HEK293 (cell line): ENCODE measurements at regions not wholly inside any gene's neighbourhood (a gene's known extent, or its start where the extent isn't known, plus 50 kb on each side); places are given as distances from the start of the nearest gene placed in this dataset.
"Not testable (repeated sequence)": the region's sequence is repeated elsewhere in the genome, so short reads cannot be mapped to it uniquely, and the experiment has no call there.

Experiments used
- KLF16 ChIP-seq: fragments of 450-650 bp; formaldehyde crosslinking; IDR thresholded peaks from 2 replicates; pipeline ENCODE4 v1.5.1; 2017; ENCODE audit warnings: missing biosample characterization, missing genetic modification characterization
- YY1 ChIP-seq: fragments of 450-650 bp; formaldehyde crosslinking; IDR thresholded peaks from 2 replicates; pipeline ENCODE4 v1.5.1; 2018; ENCODE audit warnings: missing biosample characterization, missing genetic modification characterization
- ZBTB49 ChIP-seq: fragments of 450-650 bp; formaldehyde crosslinking; IDR thresholded peaks from 2 replicates; pipeline ENCODE4 v1.5.1; 2016; ENCODE audit warnings: missing biosample characterization, missing genetic modification characterization, low read depth
- ZNF133 ChIP-seq: fragments of 450-650 bp; formaldehyde crosslinking; IDR thresholded peaks from 2 replicates; pipeline ENCODE4 v1.5.1; 2016; ENCODE audit warnings: missing biosample characterization, missing genetic modification characterization
- ZNF174 ChIP-seq: fragments of 450-650 bp; formaldehyde crosslinking; IDR thresholded peaks from 2 replicates; pipeline ENCODE4 v1.5.0; 2017; ENCODE audit warnings: missing biosample characterization, mild to moderate bottlenecking, missing genetic modification characterization
- ZNF549 ChIP-seq: fragments of 450-650 bp; IDR thresholded peaks from 2 replicates; pipeline ENCODE4 v1.5.1; 2018; ENCODE audit warnings: missing biosample characterization, missing genetic modification characterization, mild to moderate bottlenecking, inconsistent platforms, moderate library complexity
- ZNF624 ChIP-seq: fragments of 450-650 bp; formaldehyde crosslinking; IDR thresholded peaks from 2 replicates; pipeline ENCODE4 v1.5.1; 2017; ENCODE audit warnings: missing biosample characterization, missing genetic modification characterization
- ZNF792 ChIP-seq: fragments of 450-650 bp; formaldehyde crosslinking; IDR thresholded peaks from 2 replicates; pipeline ENCODE4 v1.5.1; 2016; ENCODE audit warnings: missing biosample characterization, missing genetic modification characterization
- TF ChIP-seq, protein P1 (sequence below): fragments of 450-650 bp; formaldehyde crosslinking; IDR thresholded peaks from 2 replicates; pipeline ENCODE4 v1.5.1; 2016; ENCODE audit warnings: missing biosample characterization, missing genetic modification characterization, low read depth
- TF ChIP-seq, protein P2 (sequence below): fragments of 450-650 bp; formaldehyde crosslinking; IDR thresholded peaks from 2 replicates; pipeline ENCODE4 v1.5.1; 2016; ENCODE audit warnings: missing biosample characterization, missing genetic modification characterization
- TF ChIP-seq, protein P3 (sequence below): fragments of 450-650 bp; formaldehyde crosslinking; IDR thresholded peaks from 2 replicates; pipeline ENCODE4 v1.5.1; 2016; ENCODE audit warnings: missing biosample characterization, missing genetic modification characterization
- TF ChIP-seq, protein P4 (sequence below): fragments of 450-650 bp; formaldehyde crosslinking; IDR thresholded peaks from 2 replicates; pipeline ENCODE4 v1.5.1; 2016; ENCODE audit warnings: missing biosample characterization, missing genetic modification characterization
- TF ChIP-seq, protein P5 (sequence below): fragments of 450-650 bp; formaldehyde crosslinking; IDR thresholded peaks from 2 replicates; pipeline ENCODE4; 2016; ENCODE audit warnings: missing biosample characterization, missing genetic modification characterization

GRCh38 chr11:121963846-121964245 is 152.2 kb downstream of the BLID start:
- TF ChIP-seq, protein P1, sequence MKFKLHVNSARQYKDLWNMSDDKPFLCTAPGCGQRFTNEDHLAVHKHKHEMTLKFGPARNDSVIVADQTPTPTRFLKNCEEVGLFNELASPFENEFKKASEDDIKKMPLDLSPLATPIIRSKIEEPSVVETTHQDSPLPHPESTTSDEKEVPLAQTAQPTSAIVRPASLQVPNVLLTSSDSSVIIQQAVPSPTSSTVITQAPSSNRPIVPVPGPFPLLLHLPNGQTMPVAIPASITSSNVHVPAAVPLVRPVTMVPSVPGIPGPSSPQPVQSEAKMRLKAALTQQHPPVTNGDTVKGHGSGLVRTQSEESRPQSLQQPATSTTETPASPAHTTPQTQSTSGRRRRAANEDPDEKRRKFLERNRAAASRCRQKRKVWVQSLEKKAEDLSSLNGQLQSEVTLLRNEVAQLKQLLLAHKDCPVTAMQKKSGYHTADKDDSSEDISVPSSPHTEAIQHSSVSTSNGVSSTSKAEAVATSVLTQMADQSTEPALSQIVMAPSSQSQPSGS = not testable (repeated sequence)
- not testable (repeated sequence) for TF ChIP-seq ZNF549, ZNF624, ZNF174, KLF16, ZNF792, ZNF133, ZBTB49, YY1 (tag by site-specific recombination)
- TF ChIP-seq, protein P2, sequence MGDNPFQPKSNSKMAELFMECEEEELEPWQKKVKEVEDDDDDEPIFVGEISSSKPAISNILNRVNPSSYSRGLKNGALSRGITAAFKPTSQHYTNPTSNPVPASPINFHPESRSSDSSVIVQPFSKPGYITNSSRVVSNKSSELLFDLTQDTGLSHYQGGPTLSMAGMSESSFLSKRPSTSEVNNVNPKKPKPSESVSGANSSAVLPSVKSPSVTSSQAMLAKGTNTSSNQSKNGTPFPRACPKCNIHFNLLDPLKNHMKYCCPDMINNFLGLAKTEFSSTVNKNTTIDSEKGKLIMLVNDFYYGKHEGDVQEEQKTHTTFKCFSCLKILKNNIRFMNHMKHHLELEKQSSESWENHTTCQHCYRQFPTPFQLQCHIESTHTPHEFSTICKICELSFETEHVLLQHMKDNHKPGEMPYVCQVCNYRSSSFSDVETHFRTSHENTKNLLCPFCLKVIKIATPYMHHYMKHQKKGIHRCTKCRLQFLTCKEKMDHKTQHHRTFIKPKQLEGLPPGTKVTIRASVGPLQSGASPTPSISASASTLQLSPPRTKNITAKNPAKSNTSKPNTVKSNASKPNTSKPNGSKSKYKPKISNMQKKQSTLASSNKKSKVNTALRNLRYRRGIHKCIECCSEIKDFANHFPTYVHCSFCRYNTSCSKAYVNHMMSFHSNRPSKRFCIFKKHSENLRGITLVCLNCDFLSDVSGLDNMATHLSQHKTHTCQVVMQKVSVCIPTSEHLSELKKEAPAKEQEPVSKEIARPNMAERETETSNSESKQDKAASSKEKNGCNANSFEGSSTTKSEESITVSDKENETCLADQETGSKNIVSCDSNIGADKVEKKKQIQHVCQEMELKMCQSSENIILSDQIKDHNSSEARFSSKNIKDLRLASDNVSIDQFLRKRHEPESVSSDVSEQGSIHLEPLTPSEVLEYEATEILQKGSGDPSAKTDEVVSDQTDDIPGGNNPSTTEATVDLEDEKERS (tag by site-specific recombination) = not testable (repeated sequence)
- TF ChIP-seq, protein P3, sequence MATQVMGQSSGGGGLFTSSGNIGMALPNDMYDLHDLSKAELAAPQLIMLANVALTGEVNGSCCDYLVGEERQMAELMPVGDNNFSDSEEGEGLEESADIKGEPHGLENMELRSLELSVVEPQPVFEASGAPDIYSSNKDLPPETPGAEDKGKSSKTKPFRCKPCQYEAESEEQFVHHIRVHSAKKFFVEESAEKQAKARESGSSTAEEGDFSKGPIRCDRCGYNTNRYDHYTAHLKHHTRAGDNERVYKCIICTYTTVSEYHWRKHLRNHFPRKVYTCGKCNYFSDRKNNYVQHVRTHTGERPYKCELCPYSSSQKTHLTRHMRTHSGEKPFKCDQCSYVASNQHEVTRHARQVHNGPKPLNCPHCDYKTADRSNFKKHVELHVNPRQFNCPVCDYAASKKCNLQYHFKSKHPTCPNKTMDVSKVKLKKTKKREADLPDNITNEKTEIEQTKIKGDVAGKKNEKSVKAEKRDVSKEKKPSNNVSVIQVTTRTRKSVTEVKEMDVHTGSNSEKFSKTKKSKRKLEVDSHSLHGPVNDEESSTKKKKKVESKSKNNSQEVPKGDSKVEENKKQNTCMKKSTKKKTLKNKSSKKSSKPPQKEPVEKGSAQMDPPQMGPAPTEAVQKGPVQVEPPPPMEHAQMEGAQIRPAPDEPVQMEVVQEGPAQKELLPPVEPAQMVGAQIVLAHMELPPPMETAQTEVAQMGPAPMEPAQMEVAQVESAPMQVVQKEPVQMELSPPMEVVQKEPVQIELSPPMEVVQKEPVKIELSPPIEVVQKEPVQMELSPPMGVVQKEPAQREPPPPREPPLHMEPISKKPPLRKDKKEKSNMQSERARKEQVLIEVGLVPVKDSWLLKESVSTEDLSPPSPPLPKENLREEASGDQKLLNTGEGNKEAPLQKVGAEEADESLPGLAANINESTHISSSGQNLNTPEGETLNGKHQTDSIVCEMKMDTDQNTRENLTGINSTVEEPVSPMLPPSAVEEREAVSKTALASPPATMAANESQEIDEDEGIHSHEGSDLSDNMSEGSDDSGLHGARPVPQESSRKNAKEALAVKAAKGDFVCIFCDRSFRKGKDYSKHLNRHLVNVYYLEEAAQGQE (tag by site-specific recombination) = not testable (repeated sequence)
- TF ChIP-seq, protein P4, sequence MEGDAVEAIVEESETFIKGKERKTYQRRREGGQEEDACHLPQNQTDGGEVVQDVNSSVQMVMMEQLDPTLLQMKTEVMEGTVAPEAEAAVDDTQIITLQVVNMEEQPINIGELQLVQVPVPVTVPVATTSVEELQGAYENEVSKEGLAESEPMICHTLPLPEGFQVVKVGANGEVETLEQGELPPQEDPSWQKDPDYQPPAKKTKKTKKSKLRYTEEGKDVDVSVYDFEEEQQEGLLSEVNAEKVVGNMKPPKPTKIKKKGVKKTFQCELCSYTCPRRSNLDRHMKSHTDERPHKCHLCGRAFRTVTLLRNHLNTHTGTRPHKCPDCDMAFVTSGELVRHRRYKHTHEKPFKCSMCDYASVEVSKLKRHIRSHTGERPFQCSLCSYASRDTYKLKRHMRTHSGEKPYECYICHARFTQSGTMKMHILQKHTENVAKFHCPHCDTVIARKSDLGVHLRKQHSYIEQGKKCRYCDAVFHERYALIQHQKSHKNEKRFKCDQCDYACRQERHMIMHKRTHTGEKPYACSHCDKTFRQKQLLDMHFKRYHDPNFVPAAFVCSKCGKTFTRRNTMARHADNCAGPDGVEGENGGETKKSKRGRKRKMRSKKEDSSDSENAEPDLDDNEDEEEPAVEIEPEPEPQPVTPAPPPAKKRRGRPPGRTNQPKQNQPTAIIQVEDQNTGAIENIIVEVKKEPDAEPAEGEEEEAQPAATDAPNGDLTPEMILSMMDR (tag by site-specific recombination) = not testable (repeated sequence)
- TF ChIP-seq, protein P5, sequence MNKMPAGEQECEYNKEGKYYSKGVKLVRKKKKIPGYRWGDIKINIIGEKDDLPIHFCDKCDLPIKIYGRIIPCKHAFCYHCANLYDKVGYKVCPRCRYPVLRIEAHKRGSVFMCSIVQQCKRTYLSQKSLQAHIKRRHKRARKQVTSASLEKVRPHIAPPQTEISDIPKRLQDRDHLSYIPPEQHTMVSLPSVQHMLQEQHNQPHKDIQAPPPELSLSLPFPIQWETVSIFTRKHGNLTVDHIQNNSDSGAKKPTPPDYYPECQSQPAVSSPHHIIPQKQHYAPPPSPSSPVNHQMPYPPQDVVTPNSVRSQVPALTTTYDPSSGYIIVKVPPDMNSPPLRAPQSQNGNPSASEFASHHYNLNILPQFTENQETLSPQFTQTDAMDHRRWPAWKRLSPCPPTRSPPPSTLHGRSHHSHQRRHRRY (tag by site-specific recombination) = not testable (repeated sequence)
